ENCODE measurements at regions not wholly inside any gene's neighbourhood (a gene's known extent, or its start where the extent isn't known, plus 50 kb on each side); places are given as distances from the start of the nearest gene placed in this dataset.

GRCh38 chr1:195251900-195252299 is 1356.3 kb downstream of the KCNT2 start (continued):
- TF ChIP-seq NFYA (IDR thresholded peaks at IDR 0.05; ENCODE audit: borderline replicate concordance, low read depth, low read length), result no peak
- TF ChIP-seq FOXK2 (IDR thresholded peaks at IDR 0.05), result no peak
- no peak for TF ChIP-seq ZNF592 (IDR thresholded peaks at IDR 0.05)
- no peak for TF ChIP-seq RB1 (IDR thresholded peaks at IDR 0.05; ENCODE audit: borderline replicate concordance)
- no peak for TF ChIP-seq ZBTB40 (IDR thresholded peaks at IDR 0.05; ENCODE audit: borderline replicate concordance)
- TF ChIP-seq HDAC6 (IDR thresholded peaks at IDR 0.05; ENCODE audit: unreplicated experiment), result no peak
- TF ChIP-seq EGR1 (IDR thresholded peaks at IDR 0.05; ENCODE audit: borderline replicate concordance in 1 of 2, low read depth in 2 of 2, low read length in 2 of 2), result no peak
- no peak for TF ChIP-seq ATF7 (IDR thresholded peaks at IDR 0.05; ENCODE audit: low read depth)
- TF ChIP-seq YY1 (IDR thresholded peaks at IDR 0.05; ENCODE audit: low read depth, low read length), result no peak
- no peak for TF ChIP-seq SREBF2 (IDR thresholded peaks at IDR 0.05; ENCODE audit: low read length)
- no peak for TF ChIP-seq PAX8 (IDR thresholded peaks at IDR 0.05)
